ENCODE measurements at regions not wholly inside any gene's neighbourhood (a gene's known extent, or its start where the extent isn't known, plus 50 kb on each side); places are given as distances from the start of the nearest gene placed in this dataset.

DNA sequence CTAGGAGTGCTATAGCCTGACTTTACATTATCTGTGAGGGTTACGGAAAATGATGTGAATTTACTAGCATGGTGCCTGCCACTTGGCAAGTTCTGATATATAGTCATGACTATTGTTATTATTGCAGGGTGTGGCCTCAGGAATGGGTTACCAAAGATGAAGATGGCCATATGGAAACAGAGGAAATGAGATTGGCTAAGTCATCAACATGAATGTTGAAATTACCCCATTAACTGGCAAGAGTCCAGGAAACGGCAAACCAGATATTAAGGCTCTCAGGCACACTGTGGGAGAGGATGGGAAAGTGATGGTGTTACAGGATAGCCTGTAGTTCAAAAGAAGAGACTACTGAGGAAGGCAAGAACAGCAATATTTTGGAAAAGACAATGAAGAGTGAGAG, 183.3 kb downstream of the KCNRG start:
- no peak for TF ChIP-seq GATA3 (IDR thresholded peaks at IDR 0.05; ENCODE audit: low read depth, low read length)
- no peak for TF ChIP-seq GATA2 (IDR thresholded peaks at IDR 0.05; ENCODE audit: low read depth, low read length)

Measured in SH-SY5Y (cell line).